Vagina (tissue), 2 donors: ENCODE measurements at regions not wholly inside any gene's neighbourhood (a gene's known extent, or its start where the extent isn't known, plus 50 kb on each side); places are given as distances from the start of the nearest gene placed in this dataset.

ENCODE experiments used
- DNase-seq, 2 donors: peaks; one replicate each; pipeline ENCODE4 v3.0.0-alpha.2; 2017; ENCODE audit errors: extremely low spot score in 2 of 2
- H3K27ac ChIP-seq: fragments of 200-600 bp; sonication (generic); one replicate; pipeline ENCODE4 v1.5.1; 2019
- H3K27me3 ChIP-seq: fragments of 200-600 bp; sonication (generic); one replicate; pipeline ENCODE4 v1.5.1; 2019
- H3K36me3 ChIP-seq, 2 donors: fragments of 200-600 bp; sonication (generic); one replicate each; pipeline ENCODE4 v1.5.1; 2017 to 2019
- H3K4me1 ChIP-seq: fragments of 200-600 bp; sonication (generic); one replicate; pipeline ENCODE4 v1.5.1; 2019
- H3K4me3 ChIP-seq, 2 donors: fragments of 200-600 bp; sonication (generic); 1 replicate in 1 of 2; 2 replicates in 1 of 2; pipeline ENCODE4 v1.5.1; 2016 to 2019
- H3K9me3 ChIP-seq: fragments of 200-600 bp; sonication (generic); one replicate; pipeline ENCODE4 v1.5.1; 2019
- POLR2A ChIP-seq, 2 donors: fragments of 450-650 bp; IDR thresholded peaks; one replicate each; pipeline ENCODE4 v1.6.1; 2017; ENCODE audit warnings: antibody characterized with exemption in 2 of 2, mild to moderate bottlenecking in 2 of 2, moderate library complexity in 2 of 2
- POLR2AphosphoS5 ChIP-seq, 2 donors: sonication (generic); formaldehyde crosslinking; IDR thresholded peaks; one replicate each; pipeline ENCODE4 v1.9.0; 2017; ENCODE audit warnings: antibody characterized with exemption in 2 of 2, mild to moderate bottlenecking in 2 of 2, low read depth in 1 of 2; ENCODE audit not compliant: insufficient read depth in 1 of 2
- intact Hi-C: fragments of 100-400 bp; cut with DNase I; formaldehyde crosslinking; loops from one replicate; pipeline ENCODE4 v1.15.1; 2023
- TF ChIP-seq, protein P1 (sequence below), 3 experiments: fragments of 450-650 bp in 2 of 3; fragments of 200-600 bp in 1 of 3; sonication (generic) in 1 of 3; IDR thresholded peaks; one replicate each; pipeline ENCODE4 v1.5.1; 2017 to 2019; ENCODE audit warnings: antibody characterized with exemption in 3 of 3, mild to moderate bottlenecking in 2 of 3, moderate library complexity in 2 of 3

DNA sequence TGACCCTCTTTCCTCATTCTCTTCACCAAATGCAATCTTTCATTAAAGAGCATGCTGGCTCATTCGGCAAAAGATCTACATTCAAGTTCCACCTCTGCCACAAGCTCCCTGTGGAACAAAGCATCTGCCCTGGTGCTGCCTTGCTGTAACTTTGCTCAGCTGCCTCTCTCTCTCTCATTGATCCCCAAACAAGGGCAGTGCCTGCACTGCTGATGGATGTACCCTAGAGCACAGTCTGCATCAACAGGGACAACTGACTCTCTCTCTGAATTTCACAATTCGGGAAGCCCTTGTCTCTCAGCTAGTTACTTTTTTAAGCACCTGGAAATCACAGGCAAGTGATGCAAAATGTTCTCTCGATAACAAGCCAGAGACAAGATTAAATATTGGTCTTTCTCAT lies 174.0 kb upstream of the DIO2 start:
- Histone ChIP-seq H3K36me3 (no peaks in the 10 kb centered on the region), H3K4me3 (no peak overlapping the region), H3K27ac (peak overlapping the region; percentile 1), H3K4me1 (peaks cover 30% of the 10 kb centered on the region), H3K9me3 (no peaks in the 10 kb centered on the region), H3K27me3 (no peaks in the 10 kb centered on the region)
- TF ChIP-seq POLR2A (IDR thresholded peaks at IDR 0.05) = no peak
- no peak for TF ChIP-seq POLR2AphosphoS5 (IDR thresholded peaks at IDR 0.05; ENCODE audit: insufficient read depth in 1 of 2, low read depth in 1 of 2)
- intact Hi-C loops = no loop called here
- no peak for DNase-seq

- TF ChIP-seq POLR2AphosphoS5 (IDR thresholded peaks at IDR 0.05; ENCODE audit: insufficient read depth in 1 of 2, low read depth in 1 of 2) = peak in 1 of 2 donors; percentile 39
- no peak for TF ChIP-seq POLR2A (IDR thresholded peaks at IDR 0.05)
- Histone ChIP-seq H3K36me3 (no peaks in the 10 kb centered on the region), H3K27ac (no peak overlapping the region), H3K4me3 (no peak overlapping the region), H3K27me3 (no peaks in the 10 kb centered on the region), H3K9me3 (no peaks in the 10 kb centered on the region), H3K4me1 (peaks cover 14% of the 10 kb centered on the region)
- intact Hi-C loops = no loop called here
- DNase-seq = no peak
Measured at GRCh38 chr14:80383223-80383622, 171.9 kb upstream of the DIO2 start.

DNA sequence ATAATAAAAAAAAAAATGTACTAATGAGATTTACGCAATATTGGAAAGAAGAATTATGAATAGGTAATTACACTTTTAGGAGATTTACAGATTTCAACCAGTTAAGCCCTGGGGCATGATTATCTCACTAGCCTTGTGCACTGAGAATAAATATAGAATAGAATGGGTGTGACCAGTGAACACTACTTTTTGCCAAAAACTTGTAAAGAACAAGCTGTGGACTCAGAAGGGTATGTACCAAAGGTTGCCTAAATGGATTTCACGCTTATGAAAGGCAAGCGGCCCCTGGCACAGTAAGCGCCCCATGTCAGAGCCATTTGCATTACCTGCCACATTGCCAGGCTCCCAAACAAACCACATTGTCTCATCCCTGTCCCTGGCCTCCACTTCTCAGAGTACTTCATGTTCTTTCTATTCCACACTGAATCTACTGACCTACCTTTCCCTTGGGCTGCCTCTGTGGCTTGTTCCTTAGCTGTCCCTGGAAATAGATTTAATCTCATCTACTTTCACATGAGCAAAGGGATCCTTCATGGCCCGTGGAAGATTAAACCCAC lies 170.6 kb upstream of the DIO2 start:
- Histone ChIP-seq H3K9me3 (no peaks in the 10 kb centered on the region), H3K4me3 (no peak overlapping the region), H3K4me1 (peaks cover under 1% of the 10 kb centered on the region), H3K27ac (no peak overlapping the region), H3K27me3 (no peaks in the 10 kb centered on the region), H3K36me3 (no peaks in the 10 kb centered on the region)
- intact Hi-C loops = no loop called here
- no peak for DNase-seq
- TF ChIP-seq, protein P1, sequence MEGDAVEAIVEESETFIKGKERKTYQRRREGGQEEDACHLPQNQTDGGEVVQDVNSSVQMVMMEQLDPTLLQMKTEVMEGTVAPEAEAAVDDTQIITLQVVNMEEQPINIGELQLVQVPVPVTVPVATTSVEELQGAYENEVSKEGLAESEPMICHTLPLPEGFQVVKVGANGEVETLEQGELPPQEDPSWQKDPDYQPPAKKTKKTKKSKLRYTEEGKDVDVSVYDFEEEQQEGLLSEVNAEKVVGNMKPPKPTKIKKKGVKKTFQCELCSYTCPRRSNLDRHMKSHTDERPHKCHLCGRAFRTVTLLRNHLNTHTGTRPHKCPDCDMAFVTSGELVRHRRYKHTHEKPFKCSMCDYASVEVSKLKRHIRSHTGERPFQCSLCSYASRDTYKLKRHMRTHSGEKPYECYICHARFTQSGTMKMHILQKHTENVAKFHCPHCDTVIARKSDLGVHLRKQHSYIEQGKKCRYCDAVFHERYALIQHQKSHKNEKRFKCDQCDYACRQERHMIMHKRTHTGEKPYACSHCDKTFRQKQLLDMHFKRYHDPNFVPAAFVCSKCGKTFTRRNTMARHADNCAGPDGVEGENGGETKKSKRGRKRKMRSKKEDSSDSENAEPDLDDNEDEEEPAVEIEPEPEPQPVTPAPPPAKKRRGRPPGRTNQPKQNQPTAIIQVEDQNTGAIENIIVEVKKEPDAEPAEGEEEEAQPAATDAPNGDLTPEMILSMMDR (IDR thresholded peaks at IDR 0.05) = no peak
- TF ChIP-seq POLR2A (IDR thresholded peaks at IDR 0.05) (no peak), POLR2AphosphoS5 (IDR thresholded peaks at IDR 0.05; ENCODE audit: insufficient read depth in 1 of 2, low read depth in 1 of 2) (no peak)

DNA sequence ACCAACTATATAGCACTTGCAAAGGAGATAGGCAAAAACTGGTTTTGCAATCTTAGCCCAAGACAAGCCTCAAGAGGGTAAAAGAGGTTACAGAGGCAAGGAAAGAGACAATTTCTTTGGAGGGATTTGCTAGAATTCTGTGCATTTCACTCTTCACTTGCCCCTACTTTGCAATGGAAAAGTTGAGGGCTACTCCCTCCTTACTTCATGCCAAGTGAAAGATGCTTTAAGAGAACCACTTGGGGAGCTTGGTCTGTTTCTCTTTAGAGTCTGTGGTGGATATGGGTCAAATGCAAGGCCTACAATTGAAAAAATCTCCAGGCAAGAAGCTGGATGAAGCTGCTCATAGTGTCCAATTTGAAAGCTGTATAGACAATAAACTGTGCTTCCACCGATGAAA lies 167.7 kb upstream of the DIO2 start:
- Histone ChIP-seq H3K4me3 (no peak overlapping the region), H3K9me3 (no peaks in the 10 kb centered on the region), H3K27me3 (no peaks in the 10 kb centered on the region), H3K27ac (no peak overlapping the region), H3K36me3 (no peaks in the 10 kb centered on the region), H3K4me1 (no peaks in the 10 kb centered on the region)
- no peak for DNase-seq
- TF ChIP-seq POLR2AphosphoS5 (IDR thresholded peaks at IDR 0.05; ENCODE audit: insufficient read depth in 1 of 2, low read depth in 1 of 2) = no peak
- TF ChIP-seq, protein P1 (IDR thresholded peaks at IDR 0.05) = no peak
- no peak for TF ChIP-seq POLR2A (IDR thresholded peaks at IDR 0.05)
- intact Hi-C loops = no loop called here

GRCh38 chr14:80378084-80378690 lies 166.9 kb upstream of the DIO2 start:
- Histone ChIP-seq H3K4me1 (no peaks in the 10 kb centered on the region), H3K36me3 (no peaks in the 10 kb centered on the region), H3K9me3 (no peaks in the 10 kb centered on the region), H3K27ac (no peak overlapping the region), H3K27me3 (no peaks in the 10 kb centered on the region), H3K4me3 (no peak overlapping the region)
- intact Hi-C loops = no loop called here
- no peak for DNase-seq
- no peak for TF ChIP-seq POLR2AphosphoS5 (IDR thresholded peaks at IDR 0.05; ENCODE audit: insufficient read depth in 1 of 2, low read depth in 1 of 2)
- TF ChIP-seq, protein P1 (IDR thresholded peaks at IDR 0.05) = no peak
- no peak for TF ChIP-seq POLR2A (IDR thresholded peaks at IDR 0.05)

DNA sequence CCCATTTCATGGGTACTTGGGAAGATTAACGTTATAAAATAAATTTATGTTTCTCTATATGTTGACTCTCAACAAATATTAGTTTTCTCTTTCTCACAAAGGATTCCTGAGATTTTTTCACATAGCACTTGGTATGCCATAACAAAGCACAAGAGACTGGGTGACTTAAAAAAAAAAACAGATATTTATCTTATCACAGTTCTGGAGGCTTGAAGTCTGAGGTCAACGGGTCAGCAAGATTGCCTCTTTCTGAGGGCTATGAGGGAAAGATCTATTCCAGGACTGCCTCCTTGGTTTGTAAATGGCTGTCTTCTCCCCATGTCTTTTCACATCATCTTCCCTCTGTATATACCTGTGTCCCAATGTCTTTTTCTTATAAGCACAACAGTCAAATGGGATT lies 153.5 kb upstream of the DIO2 start:
- Histone ChIP-seq H3K4me1 (no peaks in the 10 kb centered on the region), H3K27me3 (no peaks in the 10 kb centered on the region), H3K4me3 (no peak overlapping the region), H3K27ac (no peak overlapping the region), H3K36me3 (no peaks in the 10 kb centered on the region), H3K9me3 (peaks cover 5% of the 10 kb centered on the region)
- TF ChIP-seq, protein P1 (IDR thresholded peaks at IDR 0.05) = no peak
- TF ChIP-seq POLR2A (IDR thresholded peaks at IDR 0.05) (no peak), POLR2AphosphoS5 (IDR thresholded peaks at IDR 0.05; ENCODE audit: insufficient read depth in 1 of 2, low read depth in 1 of 2) (no peak)
- intact Hi-C loops = no loop called here
- no peak for DNase-seq
